Sigmoid colon (tissue), 4 donors: ENCODE measurements at regions not wholly inside any gene's neighbourhood (a gene's known extent, or its start where the extent isn't known, plus 50 kb on each side); places are given as distances from the start of the nearest gene placed in this dataset.

Experiments used
- CTCF ChIP-seq, 4 experiments: fragments of 450-650 bp in 3 of 4; fragments of 200-600 bp in 1 of 4; IDR thresholded peaks; one replicate each; pipeline ENCODE4 v1.5.1; 2016 to 2019; ENCODE audit warnings: antibody characterized with exemption in 4 of 4, mild to moderate bottlenecking in 3 of 4, moderate library complexity in 2 of 4
- EP300 ChIP-seq, 4 donors: sonication (generic); formaldehyde crosslinking; IDR thresholded peaks; one replicate each; pipeline ENCODE4 v1.6.1; 2017; ENCODE audit warnings: antibody characterized with exemption in 4 of 4

- TF ChIP-seq EP300 (IDR thresholded peaks at IDR 0.05) = no peak
- no peak for TF ChIP-seq CTCF (IDR thresholded peaks at IDR 0.05)
These were observed 929.7 kb upstream of the KCND2 start for GRCh38 chr7:119343289-119343688.
